Adipocyte (in vitro differentiated cells): ENCODE measurements at regions not wholly inside any gene's neighbourhood (a gene's known extent, or its start where the extent isn't known, plus 50 kb on each side); places are given as distances from the start of the nearest gene placed in this dataset.
"Not testable (repeated sequence)": the region's sequence is repeated elsewhere in the genome, so short reads cannot be mapped to it uniquely, and the experiment has no call there.

ENCODE experiments used
- DNase-seq: peaks from one replicate; pipeline ENCODE4 v3.0.0-alpha.2; 2015; ENCODE audit warnings: low read depth
- H3K27me3 ChIP-seq: replicated peaks from 2 replicates; pipeline ENCODE4 v1.7.0; 2013; ENCODE audit warnings: mild to moderate bottlenecking, low read length, moderate library complexity; ENCODE audit not compliant: control insufficient read depth, insufficient read depth
- H3K36me3 ChIP-seq: 2 replicates; pipeline ENCODE4 v1.7.0; 2013; ENCODE audit warnings: low read length, mild to moderate bottlenecking, moderate library complexity; ENCODE audit not compliant: control insufficient read depth, insufficient read depth, severe bottlenecking
- H3K4me1 ChIP-seq: 2 replicates; pipeline ENCODE4 v1.7.0; 2013; ENCODE audit warnings: mild to moderate bottlenecking, low read length, moderate library complexity; ENCODE audit not compliant: control insufficient read depth, insufficient read depth
- H3K4me3 ChIP-seq: 2 replicates; pipeline ENCODE4 v1.7.0; 2013; ENCODE audit warnings: mild to moderate bottlenecking, low read length, moderate library complexity
- H3K9ac ChIP-seq: 2 replicates; pipeline ENCODE4 v1.7.0; 2013; ENCODE audit warnings: mild to moderate bottlenecking, low read length, moderate library complexity
- H3K9me3 ChIP-seq: 2 replicates; pipeline ENCODE4 v1.7.0; 2013; ENCODE audit warnings: mild to moderate bottlenecking, low read length, moderate library complexity; ENCODE audit not compliant: control insufficient read depth

DNA sequence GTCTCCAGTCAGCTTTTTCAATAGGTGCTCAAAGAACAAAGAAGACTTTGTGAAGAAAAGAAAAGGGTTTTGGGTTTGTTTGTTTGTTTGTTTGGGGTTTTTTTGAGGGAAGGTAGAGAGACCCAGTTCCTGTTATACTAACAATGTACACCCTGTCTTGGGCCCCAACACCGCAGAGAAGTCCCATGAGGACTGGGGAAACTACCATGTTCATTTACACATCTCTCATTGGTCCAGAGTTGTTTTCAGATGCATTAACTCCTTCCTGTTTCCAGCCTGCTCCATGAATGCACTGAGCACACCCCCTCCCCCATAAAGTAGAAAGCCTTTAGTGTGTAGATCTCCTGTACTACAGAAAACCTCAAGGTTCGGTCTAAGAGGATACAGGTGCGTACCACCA is 51.1 kb upstream of the SLC8A3 start:
- Histone ChIP-seq H3K4me3 (no peak overlapping the region), H3K27me3 (no peaks in the 10 kb centered on the region), H3K9ac (no peak overlapping the region), H3K9me3 (no peaks in the 10 kb centered on the region), H3K36me3 (no peaks in the 10 kb centered on the region), H3K4me1 (no peaks in the 10 kb centered on the region)
- DNase-seq, result no peak

DNA sequence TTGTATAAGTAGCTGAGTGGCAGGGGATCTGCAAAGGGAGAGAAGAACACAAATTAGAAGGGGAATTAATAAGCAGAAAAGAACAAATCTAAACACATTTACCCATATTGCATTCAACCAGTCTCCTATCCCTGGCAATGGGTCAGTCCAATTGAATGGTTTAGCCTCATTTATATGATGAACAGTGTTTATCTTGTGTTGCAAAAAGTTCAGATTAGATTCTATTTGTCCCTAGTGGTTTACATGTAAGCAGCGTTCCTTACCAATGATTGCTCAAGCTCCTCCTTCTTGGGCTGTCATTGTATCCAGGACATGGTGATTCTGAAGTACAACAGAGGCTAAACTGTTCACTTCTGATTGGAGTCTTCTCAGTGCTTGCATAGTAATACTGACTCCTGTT is 49.9 kb upstream of the SLC8A3 start:
- H3K9me3 ChIP-seq, H3K27me3 ChIP-seq, H3K4me1 ChIP-seq, H3K4me3 ChIP-seq, DNase-seq, H3K9ac ChIP-seq, H3K36me3 ChIP-seq: not testable (repeated sequence)
